ENCODE measurements at regions not wholly inside any gene's neighbourhood (a gene's known extent, or its start where the extent isn't known, plus 50 kb on each side); places are given as distances from the start of the nearest gene placed in this dataset.
"Not testable (repeated sequence)": the region's sequence is repeated elsewhere in the genome, so short reads cannot be mapped to it uniquely, and the experiment has no call there.

GRCh38 chr14:34053666-34054065, 102.8 kb upstream of the EGLN3 start:
- TF ChIP-seq GATA1 (IDR thresholded peaks at IDR 0.05; ENCODE audit: low read depth, low read length) (no peak), POLR2A (IDR thresholded peaks at IDR 0.05; ENCODE audit: low read length) (no peak)
- DNase-seq = no peak

- TF ChIP-seq POLR2A (IDR thresholded peaks at IDR 0.05; ENCODE audit: low read length) (no peak), GATA1 (IDR thresholded peaks at IDR 0.05; ENCODE audit: low read depth, low read length) (no peak)
- DNase-seq = no peak
Observed at GRCh38 chr14:34052658-34053014, 101.8 kb upstream of the EGLN3 start.

DNA sequence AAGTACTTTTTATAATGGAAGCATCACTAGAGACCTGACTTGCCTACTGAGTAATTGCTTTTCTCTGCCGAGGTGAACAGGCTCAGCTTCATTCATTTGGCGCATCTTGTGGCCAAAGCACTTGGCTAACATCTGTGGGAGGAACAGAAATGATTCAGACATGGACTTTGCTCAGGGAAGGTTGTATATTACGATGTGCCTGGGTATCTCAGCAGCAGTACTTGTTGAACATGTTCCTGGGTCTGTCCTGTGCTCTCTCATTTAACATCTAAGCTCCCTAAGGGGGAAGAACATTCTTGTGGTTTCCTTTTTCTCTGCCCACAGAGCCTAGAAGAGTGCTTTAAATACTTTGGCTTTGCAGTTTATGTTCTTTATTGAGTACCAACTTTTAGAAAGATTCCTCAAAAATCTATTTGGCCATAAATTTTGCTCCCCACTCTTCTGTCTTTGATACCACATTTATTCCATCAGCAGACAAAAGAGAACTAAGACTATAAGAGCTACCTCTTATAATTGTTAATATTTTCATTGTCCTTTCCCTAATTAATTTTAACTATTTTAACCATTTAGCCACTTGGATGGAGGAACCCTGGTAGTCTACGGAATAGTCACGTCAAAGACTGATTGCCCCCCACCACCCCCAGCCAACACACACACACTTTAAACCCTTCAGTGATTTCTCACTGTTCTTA, 101.2 kb upstream of the EGLN3 start:
- TF ChIP-seq GATA1 (IDR thresholded peaks at IDR 0.05; ENCODE audit: low read depth, low read length) (no peak), POLR2A (IDR thresholded peaks at IDR 0.05; ENCODE audit: low read length) (no peak)
- DNase-seq = no peak

- no peak for TF ChIP-seq POLR2A (IDR thresholded peaks at IDR 0.05; ENCODE audit: low read length)
- no peak for DNase-seq
Observed at GRCh38 chr14:34050606-34051005, 99.7 kb upstream of the EGLN3 start.

- TF ChIP-seq POLR2A (IDR thresholded peaks at IDR 0.05; ENCODE audit: low read length) = no peak
- no peak for TF ChIP-seq GATA1 (IDR thresholded peaks at IDR 0.05; ENCODE audit: low read depth, low read length)
- no peak for DNase-seq
Observed at GRCh38 chr14:34049790-34050189, 98.9 kb upstream of the EGLN3 start.

DNA sequence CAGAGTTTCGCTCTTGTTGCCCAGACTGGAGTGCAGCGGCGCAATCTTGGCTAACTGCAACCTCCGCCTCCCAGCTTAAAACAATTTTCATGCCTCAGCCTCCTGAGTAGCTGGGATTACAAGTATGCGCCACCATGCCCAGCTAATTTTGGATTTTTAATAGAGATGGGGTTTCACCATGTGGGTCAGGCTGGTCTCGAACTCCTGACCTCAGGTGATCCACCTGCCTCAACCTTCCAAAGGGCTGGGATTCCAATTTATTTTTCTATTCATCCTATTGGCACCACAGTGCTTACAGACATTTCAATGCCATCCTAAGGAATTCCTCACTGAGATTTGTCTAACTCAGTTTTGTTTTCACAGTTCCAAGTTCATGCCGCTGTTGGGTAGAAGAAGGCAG, 98.3 kb upstream of the EGLN3 start:
- DNase-seq = not testable (repeated sequence)

DNA sequence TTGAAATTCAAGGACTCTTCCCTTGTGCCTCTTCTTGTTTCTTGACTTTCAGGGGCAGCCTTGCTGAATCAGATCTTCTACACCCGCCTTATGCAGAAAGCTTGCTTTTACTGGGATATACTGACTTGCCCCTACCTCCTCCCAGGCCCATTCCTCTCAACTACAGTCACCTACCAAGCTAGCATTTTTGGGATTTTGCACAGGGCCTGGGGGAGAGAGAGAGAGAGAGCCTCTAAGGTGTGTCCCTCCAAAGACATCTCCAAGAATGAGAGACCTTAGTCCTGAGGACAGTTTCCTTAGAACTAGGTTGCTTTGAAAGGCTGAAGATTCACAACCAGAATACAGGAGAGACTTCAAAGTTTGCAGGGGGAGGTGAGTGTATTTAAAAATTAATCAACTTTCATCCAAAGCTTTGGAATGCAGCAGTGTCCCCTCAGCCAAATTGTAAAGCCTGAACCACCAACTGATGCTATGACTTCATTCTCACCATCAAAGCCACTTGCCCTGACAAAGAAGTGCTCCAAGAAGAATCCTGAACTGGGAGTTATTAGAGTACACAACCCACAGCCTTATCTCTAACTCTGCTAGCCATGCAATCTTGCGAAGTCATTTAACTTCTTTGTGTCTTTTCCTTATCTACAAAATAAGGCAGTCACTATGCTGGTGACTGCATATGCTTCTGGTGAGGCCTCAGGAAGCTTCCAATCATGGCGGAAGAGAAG, 96.1 kb upstream of the EGLN3 start:
- TF ChIP-seq GATA1 (IDR thresholded peaks at IDR 0.05; ENCODE audit: low read depth, low read length) (no peak), POLR2A (IDR thresholded peaks at IDR 0.05; ENCODE audit: low read length) (no peak)
- peak; percentile 38 to 77 for DNase-seq

DNA sequence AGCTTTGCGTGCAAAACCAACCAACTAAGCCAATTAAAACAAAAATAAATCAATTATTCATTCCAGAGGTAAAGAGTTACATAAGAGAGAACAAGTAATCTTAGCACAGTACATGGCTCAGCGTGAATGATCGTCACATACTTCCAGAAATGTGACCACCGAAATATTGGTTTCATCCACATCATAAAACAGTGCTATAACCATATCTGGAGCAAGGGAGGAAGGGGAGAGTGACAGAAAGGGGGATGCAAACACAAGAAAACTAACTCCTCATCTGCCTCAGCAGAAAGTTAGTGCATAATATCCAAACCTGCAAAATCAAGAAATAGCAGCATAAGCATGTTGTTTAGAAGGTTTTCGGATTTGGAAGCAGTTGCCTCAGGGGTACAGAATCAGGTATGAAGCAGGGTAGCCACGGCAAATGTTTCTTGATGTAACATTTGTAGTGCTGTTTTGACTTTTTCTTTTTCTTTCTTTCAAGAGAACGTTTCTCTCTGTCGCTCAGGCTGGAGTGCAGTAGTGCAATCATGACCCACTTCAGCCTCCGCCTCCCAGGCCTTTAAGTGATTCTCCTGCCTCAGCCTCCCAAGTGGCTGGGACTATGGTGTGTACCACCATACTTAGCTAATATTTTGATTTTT, 93.9 kb upstream of the EGLN3 start:
- TF ChIP-seq POLR2A (IDR thresholded peaks at IDR 0.05; ENCODE audit: low read length) = no peak
- no peak for TF ChIP-seq GATA1 (IDR thresholded peaks at IDR 0.05; ENCODE audit: low read depth, low read length)
- no peak for DNase-seq

- no peak for DNase-seq
- TF ChIP-seq POLR2A (IDR thresholded peaks at IDR 0.05; ENCODE audit: low read length) (no peak), GATA1 (IDR thresholded peaks at IDR 0.05; ENCODE audit: low read depth, low read length) (no peak)
Observed at GRCh38 chr14:34044373-34044637, 93.4 kb upstream of the EGLN3 start.

- DNase-seq = no peak
- TF ChIP-seq POLR2A (IDR thresholded peaks at IDR 0.05; ENCODE audit: low read length) (no peak), GATA1 (IDR thresholded peaks at IDR 0.05; ENCODE audit: low read depth, low read length) (no peak)
Observed at GRCh38 chr14:34043627-34044372, 92.9 kb upstream of the EGLN3 start.

DNA sequence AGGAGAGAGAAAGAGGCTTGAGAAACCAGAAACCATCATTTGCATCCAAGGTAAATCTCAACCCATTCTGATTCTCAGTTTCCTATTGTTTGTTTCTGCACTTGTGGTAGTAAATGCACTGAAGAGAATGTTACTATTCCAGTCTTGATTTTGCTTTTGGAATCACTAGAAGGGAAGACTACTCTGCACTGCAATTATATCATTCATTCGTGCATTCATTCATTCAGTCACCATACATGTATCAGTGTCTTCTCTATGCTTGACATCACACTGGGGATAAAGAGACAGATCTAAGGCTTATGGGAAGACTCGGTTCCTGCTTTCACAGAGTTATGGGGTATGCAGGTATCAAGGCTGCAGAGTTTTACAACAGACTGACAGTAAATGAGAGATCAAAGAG, 90.3 kb upstream of the EGLN3 start:
- no peak for TF ChIP-seq POLR2A (IDR thresholded peaks at IDR 0.05; ENCODE audit: low read length)
- TF ChIP-seq GATA1 (IDR thresholded peaks at IDR 0.05; ENCODE audit: low read depth, low read length) = no peak
- DNase-seq = no peak

DNA sequence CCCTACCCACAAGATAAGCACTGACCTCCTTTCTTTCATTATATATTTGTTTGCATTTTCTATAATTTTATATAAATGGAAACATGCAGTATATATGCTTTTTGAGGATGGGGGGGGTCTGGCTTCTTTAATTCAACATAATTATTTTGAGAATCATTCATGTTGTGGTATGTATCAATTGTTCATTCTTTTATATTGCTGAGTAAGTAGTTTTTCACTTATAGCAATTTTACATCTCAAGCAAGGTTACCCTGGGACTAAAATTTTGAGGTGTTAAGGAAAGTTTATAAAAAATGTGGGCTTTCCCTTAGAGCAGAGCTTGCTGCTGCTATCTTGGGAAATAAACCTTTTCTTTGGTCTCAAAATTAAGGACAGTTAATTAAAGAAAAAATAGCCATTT, 89.9 kb upstream of the EGLN3 start:
- no peak for DNase-seq
- TF ChIP-seq POLR2A (IDR thresholded peaks at IDR 0.05; ENCODE audit: low read length) (no peak), GATA1 (IDR thresholded peaks at IDR 0.05; ENCODE audit: low read depth, low read length) (no peak)

DNA sequence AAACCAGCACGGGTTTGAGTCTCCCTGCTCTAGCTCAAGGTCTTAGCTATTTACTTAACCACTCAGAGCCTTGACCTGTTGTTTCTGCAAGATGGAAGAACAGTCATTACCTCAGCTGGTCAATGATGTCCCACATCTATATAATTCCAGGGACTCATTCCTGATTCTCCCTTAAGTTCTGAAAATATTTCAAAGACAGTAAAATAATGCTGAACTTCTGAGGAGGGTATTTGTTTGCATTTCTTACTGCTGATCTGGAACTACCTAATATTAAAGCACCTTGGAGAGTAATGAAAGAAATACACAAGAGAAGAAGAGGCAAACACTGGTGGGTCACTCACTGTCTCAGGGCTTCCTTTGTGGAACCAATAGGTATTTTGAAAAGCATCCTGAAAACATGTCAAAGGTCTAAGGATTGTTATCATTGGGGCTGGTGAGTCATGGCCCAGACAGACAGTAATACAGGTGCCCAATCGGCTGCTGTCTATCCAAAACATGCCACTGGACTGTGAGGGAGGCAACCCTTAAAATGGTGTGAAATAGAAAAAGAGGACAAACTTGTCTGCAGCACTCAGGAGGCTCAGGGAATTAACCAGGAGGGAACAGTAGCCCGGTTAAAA, 88.7 kb upstream of the EGLN3 start:
- no peak for TF ChIP-seq POLR2A (IDR thresholded peaks at IDR 0.05; ENCODE audit: low read length)
- no peak for TF ChIP-seq GATA1 (IDR thresholded peaks at IDR 0.05; ENCODE audit: low read depth, low read length)
- no peak for DNase-seq

GRCh38 chr14:34038358-34039057, 87.6 kb upstream of the EGLN3 start:
- DNase-seq = no peak
- no peak for TF ChIP-seq GATA1 (IDR thresholded peaks at IDR 0.05; ENCODE audit: low read depth, low read length)
- TF ChIP-seq POLR2A (IDR thresholded peaks at IDR 0.05; ENCODE audit: low read length) = no peak
